ENCODE measurements at regions not wholly inside any gene's neighbourhood (a gene's known extent, or its start where the extent isn't known, plus 50 kb on each side); places are given as distances from the start of the nearest gene placed in this dataset.

- Histone ChIP-seq H3K79me2 (ENCODE audit: low read length) (no peaks in the 10 kb centered on the region), H3K4me2 (ENCODE audit: low read depth, low read length) (no peak overlapping the region), H3K4me3 (ENCODE audit: low read length) (no peak overlapping the region), H3K9me3 (replicated peaks; ENCODE audit: insufficient read depth, low read length) (no peaks in the 10 kb centered on the region), H3K9me2 (replicated peaks; ENCODE audit: insufficient read depth, low read length) (no peaks in the 10 kb centered on the region), H3K27ac (ENCODE audit: low read length) (no peak overlapping the region), H3K27me3 (replicated peaks; ENCODE audit: insufficient read depth, low read length) (no peaks in the 10 kb centered on the region), H3K36me3 (replicated peaks; ENCODE audit: insufficient read depth, low read length) (no peaks in the 10 kb centered on the region), H4K20me1 (ENCODE audit: insufficient read depth, low read length) (no peaks in the 10 kb centered on the region), H3F3A (ENCODE audit: insufficient read depth, low read length) (no peaks in the 10 kb centered on the region), H2AFZ (ENCODE audit: low read length) (no peak overlapping the region), H3K9ac (ENCODE audit: low read length) (no peak overlapping the region), H3K4me1 (ENCODE audit: low read length) (no peaks in the 10 kb centered on the region)
- TF ChIP-seq CTCF (IDR thresholded peaks at IDR 0.05; ENCODE audit: low read length): no peak
- TF ChIP-seq EZH2 (optimal IDR thresholded peaks at IDR 0.05; ENCODE audit: low read depth, low read length): no peak
- no peak for TF ChIP-seq EZH2phosphoT487 (IDR thresholded peaks at IDR 0.05; ENCODE audit: low read length)
- no peak for DNase-seq
Observed at GRCh38 chr19:56969759-56970178, 129.2 kb upstream of the PEG3 start.

DNA sequence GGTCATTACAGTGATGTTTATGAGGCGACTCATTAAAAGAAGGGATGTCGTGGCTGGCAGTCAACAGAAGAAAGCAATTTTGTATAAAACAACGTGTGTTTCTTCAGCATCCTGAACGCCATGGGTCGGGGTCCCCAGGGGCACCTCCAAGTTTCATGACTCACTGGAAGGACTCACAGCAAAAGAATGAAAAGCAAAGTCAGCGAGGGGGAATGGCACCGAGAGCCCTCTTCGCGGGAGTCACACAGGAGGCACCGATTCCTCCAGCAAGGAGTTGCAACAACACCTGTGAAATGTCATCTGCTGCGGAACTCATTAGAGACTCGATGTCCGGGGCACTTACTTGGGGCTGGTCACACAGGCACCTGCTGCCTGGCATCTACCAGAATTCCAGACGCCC is 130.7 kb upstream of the PEG3 start:
- Histone ChIP-seq H3K4me3 (ENCODE audit: low read length) (no peak overlapping the region), H2AFZ (ENCODE audit: low read length) (no peak overlapping the region), H3K36me3 (replicated peaks; ENCODE audit: insufficient read depth, low read length) (no peaks in the 10 kb centered on the region), H3K27me3 (replicated peaks; ENCODE audit: insufficient read depth, low read length) (no peaks in the 10 kb centered on the region), H3K9ac (ENCODE audit: low read length) (no peak overlapping the region), H3K79me2 (ENCODE audit: low read length) (no peaks in the 10 kb centered on the region), H4K20me1 (ENCODE audit: insufficient read depth, low read length) (no peaks in the 10 kb centered on the region), H3K27ac (ENCODE audit: low read length) (no peak overlapping the region), H3K4me1 (ENCODE audit: low read length) (no peaks in the 10 kb centered on the region), H3K9me2 (replicated peaks; ENCODE audit: insufficient read depth, low read length) (no peaks in the 10 kb centered on the region), H3F3A (ENCODE audit: insufficient read depth, low read length) (no peaks in the 10 kb centered on the region), H3K9me3 (replicated peaks; ENCODE audit: insufficient read depth, low read length) (no peaks in the 10 kb centered on the region), H3K4me2 (ENCODE audit: low read depth, low read length) (no peak overlapping the region)
- TF ChIP-seq EZH2phosphoT487 (IDR thresholded peaks at IDR 0.05; ENCODE audit: low read length): no peak
- TF ChIP-seq CTCF (IDR thresholded peaks at IDR 0.05; ENCODE audit: low read length): no peak
- DNase-seq: no peak

DNA sequence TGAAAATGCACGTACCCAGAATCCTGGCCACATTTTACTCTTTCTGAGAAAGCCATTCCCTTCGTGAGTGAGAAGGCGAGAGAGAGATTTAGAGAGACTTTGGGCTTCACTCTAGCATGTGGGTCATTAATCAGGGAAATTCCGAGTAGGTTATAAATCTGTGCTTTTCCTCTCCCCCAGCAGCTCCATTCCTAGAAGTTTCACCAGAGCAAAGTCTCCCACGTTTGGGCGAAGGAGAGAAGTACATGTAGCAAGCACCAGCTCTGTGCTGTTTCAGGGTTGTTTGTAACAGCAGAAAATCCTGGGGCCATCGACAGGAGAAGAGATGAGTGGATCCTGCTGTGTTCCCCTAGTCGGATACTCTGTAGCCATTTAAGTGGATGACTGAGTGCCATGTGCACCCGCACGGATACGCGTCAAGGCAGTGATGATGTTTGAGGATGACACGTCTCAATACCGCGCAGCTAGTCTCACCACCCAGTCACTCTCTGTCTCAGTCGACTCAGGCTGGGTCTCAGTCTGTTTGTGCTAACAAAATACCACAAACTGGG is 131.8 kb upstream of the PEG3 start:
- H2AFZ ChIP-seq (ENCODE audit: low read length): no peak overlapping the region
- H3F3A ChIP-seq (ENCODE audit: insufficient read depth, low read length): no peaks in the 10 kb centered on the region
- no peak overlapping the region for H3K9ac ChIP-seq (ENCODE audit: low read length)
- H3K9me2 ChIP-seq (replicated peaks; ENCODE audit: insufficient read depth, low read length): no peaks in the 10 kb centered on the region
- H3K36me3 ChIP-seq (replicated peaks; ENCODE audit: insufficient read depth, low read length): no peaks in the 10 kb centered on the region
- no peaks in the 10 kb centered on the region for H3K27me3 ChIP-seq (replicated peaks; ENCODE audit: insufficient read depth, low read length)
- H3K4me1 ChIP-seq (ENCODE audit: low read length): no peaks in the 10 kb centered on the region
- TF ChIP-seq EZH2phosphoT487 (IDR thresholded peaks at IDR 0.05; ENCODE audit: low read length): no peak
- TF ChIP-seq CTCF (IDR thresholded peaks at IDR 0.05; ENCODE audit: low read length): no peak
- no peak for TF ChIP-seq EZH2 (optimal IDR thresholded peaks at IDR 0.05; ENCODE audit: low read depth, low read length)
- H4K20me1 ChIP-seq (ENCODE audit: insufficient read depth, low read length): no peaks in the 10 kb centered on the region
- no peak overlapping the region for H3K27ac ChIP-seq (ENCODE audit: low read length)
- no peak for DNase-seq
- no peaks in the 10 kb centered on the region for H3K9me3 ChIP-seq (replicated peaks; ENCODE audit: insufficient read depth, low read length)
- H3K4me3 ChIP-seq (ENCODE audit: low read length): no peak overlapping the region
- no peaks in the 10 kb centered on the region for H3K79me2 ChIP-seq (ENCODE audit: low read length)
- H3K4me2 ChIP-seq (ENCODE audit: low read depth, low read length): no peak overlapping the region
